Stimulated activated CD4-positive, alpha-beta T cell treated with anti-CD3 and anti-CD28 coated beads, Interleukin-15, amount 100 ng/mL, for 1 hour (primary cell): ENCODE measurements at regions not wholly inside any gene's neighbourhood (a gene's known extent, or its start where the extent isn't known, plus 50 kb on each side); places are given as distances from the start of the nearest gene placed in this dataset.
A peak's percentile ranks its signal among the peaks of the same experiment; 100 is the strongest.
"Not testable (repeated sequence)": the region's sequence is repeated elsewhere in the genome, so short reads cannot be mapped to it uniquely, and the experiment has no call there.

Experiments used
- DNase-seq, 2 donors: peaks; one replicate each; pipeline ENCODE4 v3.0.0-alpha.2; 2020; ENCODE audit warnings: low read depth in 1 of 2, low spot score in 1 of 2

DNA sequence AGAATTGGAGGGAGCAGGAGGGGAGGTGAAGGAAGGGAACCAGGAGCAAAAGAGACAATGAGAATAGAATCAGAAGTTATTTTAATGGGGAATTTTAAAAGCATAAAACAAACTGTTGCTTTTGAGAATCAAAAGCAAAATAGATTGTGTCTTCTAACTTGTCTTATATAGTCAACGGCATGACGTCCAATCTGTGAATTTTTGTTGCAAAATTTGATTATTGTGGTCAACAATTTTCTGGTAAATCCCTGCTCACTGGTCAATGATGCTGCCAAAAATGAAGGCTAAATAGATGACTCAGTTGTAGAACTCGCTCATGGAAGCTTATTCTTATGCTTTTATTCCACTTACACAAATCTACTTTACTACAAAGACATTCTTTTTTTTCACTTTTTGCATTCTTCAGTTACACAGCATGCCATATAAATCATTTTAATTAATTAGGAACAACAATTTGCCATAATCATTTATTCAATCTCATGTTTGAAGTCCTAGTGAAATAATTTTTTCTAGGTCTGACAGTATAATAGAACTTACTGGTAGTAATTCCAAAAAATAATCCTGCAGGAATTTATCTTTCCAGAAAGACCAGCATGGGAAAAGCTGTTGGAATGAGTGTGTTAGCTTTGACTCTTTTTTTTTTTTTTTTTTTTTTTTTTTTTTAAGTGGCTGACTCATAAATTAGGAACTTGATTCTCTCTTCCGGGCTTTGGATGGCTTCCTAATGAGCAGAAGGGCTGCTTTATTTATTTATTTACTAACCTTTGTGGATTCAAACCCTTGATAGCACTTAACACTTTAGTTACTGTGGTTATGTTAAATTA, 256.9 kb downstream of the SPRY2 start:
- no peak for DNase-seq

DNA sequence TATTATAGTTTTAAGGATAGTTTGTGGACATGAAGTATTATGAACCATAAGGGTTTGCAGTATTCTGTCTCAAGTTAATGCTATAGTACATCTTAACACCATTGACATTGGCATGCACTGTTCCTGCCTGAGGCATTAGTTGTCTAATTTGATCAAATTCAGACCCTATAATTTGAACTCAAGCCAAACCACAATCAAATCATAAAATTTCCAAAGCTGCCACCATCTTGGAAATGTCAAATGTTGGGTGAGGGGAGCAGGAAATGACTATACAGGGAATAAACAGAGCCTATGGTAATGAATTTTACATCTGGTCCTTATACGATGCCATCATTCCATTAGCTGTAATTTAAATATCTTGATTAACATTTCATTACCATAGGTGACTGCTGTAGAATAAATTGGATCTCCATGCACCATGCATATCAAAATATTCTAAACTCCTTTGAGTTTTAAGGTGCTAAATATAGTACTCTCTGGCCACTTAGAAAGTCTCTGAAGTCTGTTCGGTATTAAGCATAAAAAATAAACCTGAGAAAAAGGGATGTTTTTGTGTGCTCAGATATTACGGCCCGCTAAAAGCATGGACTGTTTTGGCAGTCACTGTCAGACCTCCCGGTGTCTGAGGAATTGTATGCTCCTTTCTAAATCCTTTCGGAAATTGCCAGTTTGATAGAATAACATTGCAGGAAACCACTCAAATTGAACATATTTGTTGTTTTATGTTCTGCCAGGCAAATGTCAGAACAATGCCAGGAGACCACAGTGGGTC, 257.7 kb downstream of the SPRY2 start:
- DNase-seq, result no peak

- DNase-seq, result no peak
These were observed 258.4 kb downstream of the SPRY2 start for GRCh38 chr13:80082396-80083080.

DNA sequence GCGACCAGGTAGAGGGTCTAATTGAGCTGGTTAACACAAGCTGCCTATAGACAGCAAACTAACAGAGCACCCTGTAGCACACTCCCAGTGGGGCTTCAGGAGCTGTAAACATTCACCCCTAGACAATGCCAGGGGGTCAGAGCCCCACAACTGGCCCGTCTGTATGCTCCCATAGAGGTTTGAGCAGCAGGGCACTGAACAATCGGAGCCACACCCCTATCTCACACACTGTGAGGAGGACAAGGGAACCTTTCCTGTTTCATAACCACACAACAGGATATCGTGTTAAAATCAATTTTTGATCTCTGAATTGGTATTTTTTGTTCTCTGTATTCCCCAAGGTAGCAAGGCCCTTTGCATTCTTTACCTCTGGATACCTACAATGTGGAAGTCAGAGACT, 266.1 kb downstream of the SPRY2 start:
- no peak for DNase-seq

DNA sequence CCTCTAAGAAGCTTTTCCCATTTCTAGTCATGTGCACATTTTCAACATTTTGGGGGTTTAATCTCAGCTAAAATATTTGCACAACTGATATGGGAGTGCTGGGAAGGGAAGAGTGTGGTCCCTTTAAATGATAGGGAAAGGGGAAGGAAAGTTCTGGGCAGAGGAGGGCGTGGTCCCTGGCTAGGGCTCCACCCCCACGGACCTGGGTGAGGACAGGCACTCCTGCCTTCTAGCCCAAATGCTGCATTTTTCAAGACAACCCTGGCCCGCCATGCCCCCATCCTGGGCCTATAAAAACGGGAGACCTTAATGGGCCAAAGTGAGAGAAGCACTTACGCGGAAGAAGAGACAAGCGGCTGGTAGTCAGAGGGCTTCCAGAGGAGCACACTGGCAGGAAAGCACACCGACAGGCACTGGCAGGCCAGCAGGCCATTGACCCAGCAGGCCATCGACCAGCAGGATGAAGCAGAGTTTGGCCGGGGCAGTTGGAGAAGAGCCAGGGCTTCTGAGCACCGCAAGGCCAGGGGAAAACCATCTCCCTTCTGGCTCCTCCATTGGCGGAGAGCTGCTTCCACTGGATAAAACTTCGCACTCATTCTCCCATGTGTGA, 266.7 kb downstream of the SPRY2 start:
- DNase-seq, result no peak

DNA sequence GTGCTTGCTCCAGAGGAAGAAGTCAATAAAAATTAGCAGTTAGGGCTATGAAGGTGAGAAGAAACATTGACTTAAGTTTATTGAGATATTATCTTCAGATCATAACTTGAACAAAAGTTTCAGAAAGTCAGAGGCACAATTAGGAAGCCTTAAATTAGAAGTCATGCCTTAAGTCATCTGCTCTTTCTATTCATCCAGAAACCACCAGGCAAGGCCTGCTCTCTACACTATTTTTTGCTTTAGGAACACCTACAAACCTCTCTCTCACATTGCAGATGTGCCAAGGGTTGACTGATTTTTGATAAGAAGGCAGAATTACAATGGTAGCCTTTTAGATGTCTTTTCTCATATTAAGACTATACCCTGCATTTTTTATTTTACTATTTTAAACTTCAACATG, 268.7 kb downstream of the SPRY2 start:
- DNase-seq, result no peak

- no peak for DNase-seq
These were observed 270.8 kb downstream of the SPRY2 start for GRCh38 chr13:80070024-80070703.

GRCh38 chr13:80069374-80069773, 271.6 kb downstream of the SPRY2 start:
- no peak for DNase-seq

GRCh38 chr13:80065996-80066395, 274.9 kb downstream of the SPRY2 start:
- no peak for DNase-seq

GRCh38 chr13:80062416-80062815, 278.5 kb downstream of the SPRY2 start:
- DNase-seq, result not testable (repeated sequence)

GRCh38 chr13:80059789-80060188, 281.1 kb downstream of the SPRY2 start:
- DNase-seq, result no peak

- DNase-seq, result no peak
These were observed 282.3 kb downstream of the SPRY2 start for GRCh38 chr13:80058626-80059025.

GRCh38 chr13:80055847-80056246, 285.1 kb downstream of the SPRY2 start:
- DNase-seq, result no peak

GRCh38 chr13:80054806-80055205, 286.1 kb downstream of the SPRY2 start:
- DNase-seq, result no peak

DNA sequence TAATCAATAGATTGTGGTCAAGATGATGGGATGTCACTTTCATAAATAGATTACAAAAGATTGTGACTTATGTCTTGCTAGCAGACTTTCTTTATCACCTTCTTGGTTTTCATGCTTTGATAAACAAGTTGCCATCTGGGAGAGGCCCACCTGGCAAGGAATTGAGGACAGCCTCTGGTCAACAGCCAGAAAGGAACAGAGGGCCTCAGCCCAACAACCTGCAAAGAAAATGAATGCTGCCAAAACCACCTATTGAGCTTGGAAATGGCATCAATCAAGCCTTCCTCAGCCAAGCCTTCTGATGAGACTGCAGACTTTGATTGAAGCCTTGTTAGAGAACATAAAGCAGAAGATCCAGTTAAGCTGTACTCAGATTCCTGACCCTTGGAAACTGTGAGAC, 288.6 kb downstream of the SPRY2 start:
- no peak for DNase-seq

GRCh38 chr13:80050252-80050651, 290.7 kb downstream of the SPRY2 start:
- DNase-seq, result no peak

DNA sequence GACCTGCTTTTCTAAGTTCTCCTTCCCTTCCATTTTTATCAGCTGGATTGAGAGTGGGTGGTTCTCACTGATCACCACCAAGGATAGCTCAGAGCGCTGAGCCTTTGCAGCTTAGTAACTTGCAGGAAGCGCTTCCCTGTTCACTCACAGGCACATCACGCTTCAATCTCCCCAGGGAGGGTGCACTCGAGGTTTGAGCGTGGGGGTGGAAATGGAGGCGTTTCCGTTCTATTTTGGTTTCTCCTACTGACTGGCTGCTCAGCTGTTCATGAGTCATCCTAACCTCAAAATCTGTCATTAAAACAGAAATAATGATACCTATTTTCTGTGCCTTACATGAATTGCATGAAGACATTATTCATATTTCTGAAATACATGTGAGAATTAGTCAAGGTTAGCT, 292.1 kb downstream of the SPRY2 start:
- peak in 1 of 2 donors; percentile 35 for DNase-seq

GRCh38 chr13:80048030-80048429, 292.9 kb downstream of the SPRY2 start:
- no peak for DNase-seq

DNA sequence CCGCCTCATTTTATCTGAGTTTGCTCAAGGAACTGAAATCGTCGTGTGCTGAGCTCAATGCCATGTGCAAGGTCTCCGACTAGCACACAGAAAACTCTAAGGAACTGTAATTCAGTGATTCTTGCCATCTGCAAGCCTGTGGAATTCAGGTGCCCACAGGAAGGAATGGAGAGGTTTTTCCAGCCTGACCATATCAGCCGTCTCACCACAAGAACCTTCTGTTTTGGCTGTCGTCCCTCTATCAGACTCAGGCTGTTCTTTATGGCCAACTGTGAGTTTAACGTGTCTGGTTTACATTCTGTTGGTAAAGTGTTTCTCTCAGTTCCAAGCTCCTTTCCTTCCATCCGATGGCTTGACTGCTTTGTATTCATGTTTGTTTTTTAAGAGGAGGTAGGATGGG, 293.5 kb downstream of the SPRY2 start:
- DNase-seq, result no peak

DNA sequence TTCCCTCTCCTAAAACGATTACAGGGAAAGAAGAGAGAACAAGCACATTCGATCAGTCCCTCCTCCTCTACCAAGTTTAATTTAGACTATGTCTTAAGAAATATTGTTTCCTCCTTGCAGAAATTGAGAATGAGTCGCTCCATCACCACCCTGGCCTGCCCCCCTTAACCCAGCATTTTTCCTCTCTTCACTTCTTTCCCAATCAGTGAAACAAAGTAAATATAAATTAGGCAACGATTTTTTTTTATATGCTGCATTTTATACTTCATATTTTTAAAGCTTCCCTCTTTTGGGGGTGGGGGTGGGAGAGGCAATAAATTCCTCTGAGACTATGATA, 300.0 kb downstream of the SPRY2 start:
- DNase-seq, result no peak
